GM18502 (cell line): ENCODE measurements at regions not wholly inside any gene's neighbourhood (a gene's known extent, or its start where the extent isn't known, plus 50 kb on each side); places are given as distances from the start of the nearest gene placed in this dataset.
"Not testable (repeated sequence)": the region's sequence is repeated elsewhere in the genome, so short reads cannot be mapped to it uniquely, and the experiment has no call there.

Experiments
- ATAC-seq: cut with Tn5 transposase; IDR thresholded peaks from one replicate; pipeline ENCODE4 v1.9.1; 2021; ENCODE audit warnings: mild to moderate bottlenecking; ENCODE audit not compliant: unreplicated experiment, poor library complexity

- no peak for ATAC-seq
Measured at GRCh38 chr9:108803428-108804065, 52.2 kb downstream of the ACTL7B start.

GRCh38 chr9:108802967-108803366 lies 52.8 kb downstream of the ACTL7B start:
- no peak for ATAC-seq

- ATAC-seq, result no peak
Measured at GRCh38 chr9:108801949-108802348, 53.8 kb downstream of the ACTL7B start.

- ATAC-seq, result no peak
Measured at GRCh38 chr9:108800632-108801099, 55.1 kb downstream of the ACTL7B start.

- ATAC-seq, result no peak
Measured at GRCh38 chr9:108793573-108793972, 62.2 kb downstream of the ACTL7B start.

GRCh38 chr9:108789742-108790141 lies 66.0 kb downstream of the ACTL7B start:
- no peak for ATAC-seq

- no peak for ATAC-seq
Measured at GRCh38 chr9:108787690-108788048, 68.1 kb downstream of the ACTL7B start.

GRCh38 chr9:108786901-108787689 lies 68.7 kb downstream of the ACTL7B start:
- ATAC-seq, result no peak

GRCh38 chr9:108786322-108786721 lies 69.5 kb downstream of the ACTL7B start:
- no peak for ATAC-seq

GRCh38 chr9:108784998-108785397 lies 70.8 kb downstream of the ACTL7B start:
- ATAC-seq, result no peak

GRCh38 chr9:108783731-108784495 lies 71.9 kb downstream of the ACTL7B start:
- ATAC-seq, result no peak

- no peak for ATAC-seq
Measured at GRCh38 chr9:108783326-108783725, 72.5 kb downstream of the ACTL7B start.

GRCh38 chr9:108780942-108781734 lies 74.6 kb downstream of the ACTL7B start:
- ATAC-seq, result no peak

- no peak for ATAC-seq
Measured at GRCh38 chr9:108779551-108780325, 76.0 kb downstream of the ACTL7B start.

GRCh38 chr9:108776920-108777639 lies 78.7 kb downstream of the ACTL7B start:
- ATAC-seq, result no peak

GRCh38 chr9:108775901-108776306 lies 79.9 kb downstream of the ACTL7B start:
- no peak for ATAC-seq

- ATAC-seq, result not testable (repeated sequence)
Measured at GRCh38 chr9:108774088-108774487, 81.7 kb downstream of the ACTL7B start.

GRCh38 chr9:108772301-108772894 lies 83.4 kb downstream of the ACTL7B start:
- no peak for ATAC-seq

GRCh38 chr9:108768744-108769143 lies 87.0 kb downstream of the ACTL7B start:
- no peak for ATAC-seq
